Astrocyte (in vitro differentiated cells and primary cell): ENCODE measurements at regions not wholly inside any gene's neighbourhood (a gene's known extent, or its start where the extent isn't known, plus 50 kb on each side); places are given as distances from the start of the nearest gene placed in this dataset.
A peak's percentile ranks its signal among the peaks of the same experiment; 100 is the strongest.

ENCODE experiments used
- DNase-seq: peaks from one replicate; pipeline ENCODE4 v3.0.0-alpha.2; 2010; ENCODE audit warnings: low read depth
- FAIRE-seq: peaks from 2 replicates; lab custom pipeline; 2011; peaks lifted over from hg19 to GRCh38; lab: Jason Lieb, UNC
- H2AFZ ChIP-seq: 2 replicates; pipeline ENCODE4 v1.6.0; 2012; ENCODE audit warnings: low read depth, low read length, inconsistent platforms
- H3K27ac ChIP-seq: 2 replicates; pipeline ENCODE4 v1.5.1; 2011; ENCODE audit warnings: low read depth, low read length, inconsistent platforms
- H3K27me3 ChIP-seq: 2 replicates; pipeline ENCODE4 v1.6.0; 2011; ENCODE audit warnings: low read length, inconsistent platforms; ENCODE audit not compliant: insufficient read depth
- H3K36me3 ChIP-seq: 2 replicates; pipeline ENCODE4 v1.5.1; 2011; ENCODE audit warnings: low read length, inconsistent platforms; ENCODE audit not compliant: insufficient read depth
- H3K4me1 ChIP-seq: 2 replicates; pipeline ENCODE4 v1.5.1; 2011; ENCODE audit warnings: low read length, inconsistent platforms; ENCODE audit not compliant: insufficient read depth
- H3K4me2 ChIP-seq: 2 replicates; pipeline ENCODE4 v1.6.0; 2012; ENCODE audit warnings: low read length, inconsistent platforms
- H3K4me3 ChIP-seq: 2 replicates; pipeline ENCODE4 v1.5.1; 2011; ENCODE audit warnings: low read depth, mild to moderate bottlenecking, low read length, inconsistent platforms; ENCODE audit not compliant: insufficient read depth
- H3K79me2 ChIP-seq: 2 replicates; pipeline ENCODE4 v1.6.0; 2012; ENCODE audit warnings: mild to moderate bottlenecking, low read length, inconsistent platforms; ENCODE audit not compliant: insufficient read depth
- H3K9ac ChIP-seq: 2 replicates; pipeline ENCODE4 v1.6.0; 2012; ENCODE audit warnings: mild to moderate bottlenecking, low read length, inconsistent platforms
- H3K9me3 ChIP-seq: 2 replicates; pipeline ENCODE4 v1.5.1; 2012; ENCODE audit warnings: low read depth, mild to moderate bottlenecking, low read length, inconsistent platforms; ENCODE audit not compliant: insufficient read depth
- H4K20me1 ChIP-seq: 2 replicates; pipeline ENCODE4 v1.6.0; 2012; ENCODE audit warnings: low read length, inconsistent platforms; ENCODE audit not compliant: insufficient read depth
- H3K27ac Mint-ChIP-seq: one replicate; pipeline ENCODE4 v1.8.0; 2021; ENCODE audit warnings: mild to moderate bottlenecking, mixed read lengths; ENCODE audit not compliant: unreplicated experiment
- H3K27me3 Mint-ChIP-seq: one replicate; pipeline ENCODE4 v1.8.0; 2021; ENCODE audit warnings: low read depth, mixed read lengths; ENCODE audit not compliant: unreplicated experiment
- H3K36me3 Mint-ChIP-seq: one replicate; pipeline ENCODE4 v1.8.0; 2021; ENCODE audit warnings: low read depth, mixed read lengths; ENCODE audit not compliant: unreplicated experiment
- H3K4me1 Mint-ChIP-seq: one replicate; pipeline ENCODE4 v1.8.0; 2021; ENCODE audit warnings: low read depth, mixed read lengths; ENCODE audit not compliant: unreplicated experiment
- H3K4me3 Mint-ChIP-seq: one replicate; pipeline ENCODE4 v1.8.0; 2021; ENCODE audit warnings: mild to moderate bottlenecking, moderate library complexity, mixed read lengths; ENCODE audit not compliant: unreplicated experiment
- H3K9me3 Mint-ChIP-seq: one replicate; pipeline ENCODE4 v1.8.0; 2021; ENCODE audit warnings: mild to moderate bottlenecking, mixed read lengths; ENCODE audit not compliant: unreplicated experiment
- EZH2 ChIP-seq: IDR thresholded peaks from 2 replicates; pipeline ENCODE4 v1.6.1; 2012; ENCODE audit warnings: mild to moderate bottlenecking, low read length, inconsistent platforms; ENCODE audit not compliant: insufficient read depth
- TF ChIP-seq, protein P1 (sequence below): IDR thresholded peaks from 2 replicates; pipeline ENCODE4 v1.5.1; 2011; ENCODE audit warnings: low read depth, mild to moderate bottlenecking, inconsistent platforms, low read length, moderate library complexity; ENCODE audit not compliant: insufficient read depth

DNA sequence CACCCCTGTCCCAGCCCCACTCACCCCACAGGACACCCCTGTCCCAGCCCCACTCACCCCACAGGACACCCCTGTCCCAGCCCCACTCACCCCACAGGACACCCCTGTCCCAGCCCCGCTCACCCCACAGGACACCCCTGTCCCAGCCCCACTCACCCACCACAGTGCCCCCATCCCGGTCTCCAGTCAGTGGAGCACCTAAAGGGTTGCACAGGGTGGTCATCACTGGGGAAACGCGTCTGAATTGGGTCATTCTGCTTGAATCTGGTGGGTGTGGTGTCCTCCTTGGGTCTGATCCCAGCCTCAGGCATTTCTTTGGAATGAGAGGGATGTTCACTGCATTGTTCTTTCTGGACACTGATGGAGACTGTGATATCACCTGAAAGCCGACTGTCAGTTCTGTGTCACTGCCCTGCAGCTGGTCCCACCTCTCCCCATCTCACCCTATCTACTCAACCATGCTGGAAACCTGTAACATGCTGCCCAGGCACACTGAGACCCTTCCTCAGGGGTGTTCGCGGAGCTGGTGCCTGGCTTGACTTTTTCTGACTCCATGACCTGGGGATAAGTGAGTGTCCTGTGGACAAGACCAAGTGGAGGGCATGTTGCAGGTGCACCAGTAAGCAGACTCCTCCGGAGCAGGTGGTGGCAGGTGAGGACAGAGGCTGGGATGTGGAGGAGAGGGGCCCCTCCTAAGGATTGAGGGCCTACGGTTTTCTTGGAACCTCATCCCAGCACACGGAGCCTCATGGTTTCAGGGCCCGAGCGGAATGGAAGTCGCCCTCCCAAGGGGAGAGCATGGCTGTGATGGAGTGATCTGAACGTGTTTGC, 262.5 kb upstream of the PPP2R2D start:
- no peaks in the 10 kb centered on the region for H3K79me2 ChIP-seq
- H4K20me1 ChIP-seq: no peaks in the 10 kb centered on the region
- Mint-ChIP-seq H3K27ac (no peak overlapping the region), H3K4me1 (peaks cover 13% of the 10 kb centered on the region), H3K4me3 (no peak overlapping the region), H3K27me3 (no peaks in the 10 kb centered on the region), H3K9me3 (peaks cover 24% of the 10 kb centered on the region), H3K36me3 (peaks cover 9% of the 10 kb centered on the region)
- H2AFZ ChIP-seq: no peak overlapping the region
- H3K27ac ChIP-seq: no peak overlapping the region
- H3K36me3 ChIP-seq: no peaks in the 10 kb centered on the region
- peaks cover 6% of the 10 kb centered on the region for H3K9me3 ChIP-seq
- H3K4me2 ChIP-seq: no peak overlapping the region
- DNase-seq: no peak
- no peaks in the 10 kb centered on the region for H3K4me1 ChIP-seq
- TF ChIP-seq, protein P1, sequence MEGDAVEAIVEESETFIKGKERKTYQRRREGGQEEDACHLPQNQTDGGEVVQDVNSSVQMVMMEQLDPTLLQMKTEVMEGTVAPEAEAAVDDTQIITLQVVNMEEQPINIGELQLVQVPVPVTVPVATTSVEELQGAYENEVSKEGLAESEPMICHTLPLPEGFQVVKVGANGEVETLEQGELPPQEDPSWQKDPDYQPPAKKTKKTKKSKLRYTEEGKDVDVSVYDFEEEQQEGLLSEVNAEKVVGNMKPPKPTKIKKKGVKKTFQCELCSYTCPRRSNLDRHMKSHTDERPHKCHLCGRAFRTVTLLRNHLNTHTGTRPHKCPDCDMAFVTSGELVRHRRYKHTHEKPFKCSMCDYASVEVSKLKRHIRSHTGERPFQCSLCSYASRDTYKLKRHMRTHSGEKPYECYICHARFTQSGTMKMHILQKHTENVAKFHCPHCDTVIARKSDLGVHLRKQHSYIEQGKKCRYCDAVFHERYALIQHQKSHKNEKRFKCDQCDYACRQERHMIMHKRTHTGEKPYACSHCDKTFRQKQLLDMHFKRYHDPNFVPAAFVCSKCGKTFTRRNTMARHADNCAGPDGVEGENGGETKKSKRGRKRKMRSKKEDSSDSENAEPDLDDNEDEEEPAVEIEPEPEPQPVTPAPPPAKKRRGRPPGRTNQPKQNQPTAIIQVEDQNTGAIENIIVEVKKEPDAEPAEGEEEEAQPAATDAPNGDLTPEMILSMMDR: no peak
- no peaks in the 10 kb centered on the region for H3K27me3 ChIP-seq
- H3K4me3 ChIP-seq: no peak overlapping the region
- H3K9ac ChIP-seq: no peak overlapping the region
- FAIRE-seq: no peak

DNA sequence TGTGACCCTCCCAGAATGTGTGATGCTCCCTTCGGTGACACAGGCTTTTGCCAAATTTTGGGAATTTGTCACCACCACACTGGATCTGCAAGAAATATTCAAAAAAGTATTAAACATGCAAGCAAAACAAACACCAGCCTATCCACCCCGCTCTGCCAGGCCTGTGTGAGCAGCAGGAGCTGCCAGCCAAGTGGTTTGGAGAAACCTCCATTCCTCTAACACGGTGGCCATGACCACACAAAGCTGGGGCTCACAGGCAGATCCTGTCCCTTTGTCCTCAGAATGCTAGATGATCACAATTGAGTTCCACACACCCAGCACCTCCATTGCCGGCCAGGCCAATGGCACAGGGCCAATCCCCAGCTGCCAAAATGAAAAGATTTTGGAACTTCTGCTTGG, 261.9 kb upstream of the PPP2R2D start:
- Mint-ChIP-seq H3K36me3 (peaks cover 9% of the 10 kb centered on the region), H3K4me1 (peaks cover 13% of the 10 kb centered on the region), H3K27ac (no peak overlapping the region), H3K27me3 (no peaks in the 10 kb centered on the region), H3K4me3 (no peak overlapping the region), H3K9me3 (peaks cover 21% of the 10 kb centered on the region)
- Histone ChIP-seq H3K4me1 (no peaks in the 10 kb centered on the region), H3K4me3 (no peak overlapping the region), H3K9me3 (peaks cover 6% of the 10 kb centered on the region), H3K27me3 (no peaks in the 10 kb centered on the region), H3K9ac (no peak overlapping the region), H3K4me2 (no peak overlapping the region), H3K79me2 (no peaks in the 10 kb centered on the region), H3K36me3 (no peaks in the 10 kb centered on the region), H3K27ac (no peak overlapping the region), H4K20me1 (no peaks in the 10 kb centered on the region), H2AFZ (no peak overlapping the region)
- FAIRE-seq (no peak), DNase-seq (no peak)
- TF ChIP-seq EZH2: no peak
- TF ChIP-seq, protein P1: no peak

DNA sequence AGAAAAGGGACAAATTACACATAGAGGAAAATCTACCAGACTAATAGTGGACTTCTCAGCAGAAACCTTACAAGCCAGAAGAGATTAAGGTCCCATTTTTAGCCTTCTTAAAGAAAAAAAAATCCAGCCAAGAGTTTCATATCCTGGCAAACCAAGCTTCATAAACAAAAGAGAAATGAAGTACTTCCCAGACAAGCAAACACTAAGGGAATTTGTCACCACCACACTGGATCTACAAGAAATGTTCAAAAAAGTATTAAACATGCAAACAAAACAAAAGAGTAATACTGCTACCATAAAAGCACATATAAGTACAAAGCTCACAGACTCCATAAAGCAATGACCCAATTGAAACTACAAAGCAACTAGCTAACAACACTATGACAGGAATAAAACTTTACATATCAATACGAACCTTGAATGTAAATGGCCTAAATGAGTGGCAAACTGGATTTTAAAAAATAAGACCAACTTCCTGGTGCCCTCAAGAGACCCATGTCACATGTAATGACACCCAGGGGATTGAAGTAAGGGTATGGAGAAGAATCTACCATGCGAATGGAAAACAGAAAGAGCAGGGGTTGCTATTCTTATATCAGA, 260.7 kb upstream of the PPP2R2D start:
- no peak overlapping the region for H3K27ac ChIP-seq
- peaks cover 4% of the 10 kb centered on the region for H3K9me3 ChIP-seq
- no peak overlapping the region for H3K4me3 ChIP-seq
- H3K4me1 ChIP-seq: no peaks in the 10 kb centered on the region
- TF ChIP-seq EZH2: no peak
- TF ChIP-seq, protein P1: no peak
- H3K27me3 ChIP-seq: no peaks in the 10 kb centered on the region
- no peaks in the 10 kb centered on the region for H3K27me3 Mint-ChIP-seq
- no peaks in the 10 kb centered on the region for H3K36me3 ChIP-seq
- H3K9me3 Mint-ChIP-seq: peaks cover 21% of the 10 kb centered on the region
- H3K4me1 Mint-ChIP-seq: peaks cover 13% of the 10 kb centered on the region
- H3K27ac Mint-ChIP-seq: peak overlapping the region; percentile 67
- no peaks in the 10 kb centered on the region for H4K20me1 ChIP-seq
- no peaks in the 10 kb centered on the region for H3K79me2 ChIP-seq
- no peak overlapping the region for H3K4me2 ChIP-seq
- FAIRE-seq: no peak
- H3K4me3 Mint-ChIP-seq: no peak overlapping the region
- no peak for DNase-seq
- H2AFZ ChIP-seq: no peak overlapping the region
- H3K36me3 Mint-ChIP-seq: peaks cover 9% of the 10 kb centered on the region
- H3K9ac ChIP-seq: no peak overlapping the region
